SJCRH30 (cell line): ENCODE measurements at regions not wholly inside any gene's neighbourhood (a gene's known extent, or its start where the extent isn't known, plus 50 kb on each side); places are given as distances from the start of the nearest gene placed in this dataset.
A peak's percentile ranks its signal among the peaks of the same experiment; 100 is the strongest.
"Not testable (repeated sequence)": the region's sequence is repeated elsewhere in the genome, so short reads cannot be mapped to it uniquely, and the experiment has no call there.

Experiments
- DNase-seq, 2 experiments: peaks; one replicate each; pipeline ENCODE4 v3.0.0-alpha.2; 2015 to 2020
- H3K27ac ChIP-seq: fragments of 250-450 bp; sonication (Bioruptor Pico); 2 replicates; pipeline ENCODE4 v1.5.1; 2020; ENCODE audit warnings: mild to moderate bottlenecking, moderate library complexity
- H3K27me3 ChIP-seq: fragments of 250-450 bp; sonication (Bioruptor Pico); 2 replicates; pipeline ENCODE4 v1.5.1; 2020; ENCODE audit warnings: mild to moderate bottlenecking, moderate library complexity
- H3K36me3 ChIP-seq: fragments of 250-450 bp; sonication (Bioruptor Pico); 2 replicates; pipeline ENCODE4 v1.5.1; 2020; ENCODE audit warnings: mild to moderate bottlenecking, moderate library complexity
- H3K4me1 ChIP-seq: fragments of 250-450 bp; sonication (Bioruptor Pico); 2 replicates; pipeline ENCODE4 v1.5.1; 2020; ENCODE audit warnings: mild to moderate bottlenecking, moderate library complexity
- H3K4me3 ChIP-seq: fragments of 250-450 bp; sonication (Bioruptor Pico); 2 replicates; pipeline ENCODE4 v1.5.1; 2020; ENCODE audit warnings: mild to moderate bottlenecking, moderate library complexity
- H3K9me3 ChIP-seq: fragments of 250-450 bp; sonication (Bioruptor Pico); replicated peaks from 2 replicates; pipeline ENCODE4 v1.5.1; 2020; ENCODE audit warnings: mild to moderate bottlenecking, moderate library complexity

DNA sequence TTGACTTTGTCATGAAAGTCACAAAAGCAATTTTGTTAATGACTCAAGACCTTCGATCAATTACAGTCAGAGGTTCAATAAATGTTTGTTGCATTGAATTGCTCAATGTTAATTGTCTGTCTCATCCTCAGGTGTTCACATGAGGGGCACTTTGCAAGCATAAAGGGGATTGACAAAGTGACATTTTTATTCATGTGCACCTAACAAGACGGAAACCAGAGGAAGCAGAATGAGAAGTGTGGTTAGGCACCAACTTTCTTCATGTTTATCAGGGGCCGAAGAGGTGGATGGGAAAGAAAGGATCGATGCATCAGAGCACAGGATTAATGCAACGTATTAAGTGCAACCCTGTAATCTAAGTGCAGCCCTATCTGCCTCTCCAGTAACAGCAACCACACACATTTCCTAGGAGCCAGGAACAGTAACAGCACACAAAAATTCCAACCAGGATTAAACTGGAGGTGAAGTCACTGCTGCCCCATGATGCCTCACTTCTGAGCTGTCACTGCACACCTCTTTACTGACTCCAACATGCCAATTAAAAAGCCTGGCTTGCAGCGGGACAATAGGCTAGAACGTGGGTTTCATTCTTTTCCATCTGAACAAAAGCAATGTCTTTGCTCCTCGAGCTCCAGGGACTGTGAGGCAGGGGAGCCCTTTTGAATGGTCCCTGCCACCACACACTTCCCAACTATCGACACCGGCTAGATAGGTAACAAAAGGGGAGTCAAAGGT lies 262.7 kb downstream of the CD83 start:
- Histone ChIP-seq H3K4me3 (no peak overlapping the region), H3K9me3 (no peaks in the 10 kb centered on the region), H3K4me1 (no peaks in the 10 kb centered on the region), H3K27me3 (no peaks in the 10 kb centered on the region), H3K36me3 (no peaks in the 10 kb centered on the region), H3K27ac (no peak overlapping the region)
- no peak for DNase-seq

DNA sequence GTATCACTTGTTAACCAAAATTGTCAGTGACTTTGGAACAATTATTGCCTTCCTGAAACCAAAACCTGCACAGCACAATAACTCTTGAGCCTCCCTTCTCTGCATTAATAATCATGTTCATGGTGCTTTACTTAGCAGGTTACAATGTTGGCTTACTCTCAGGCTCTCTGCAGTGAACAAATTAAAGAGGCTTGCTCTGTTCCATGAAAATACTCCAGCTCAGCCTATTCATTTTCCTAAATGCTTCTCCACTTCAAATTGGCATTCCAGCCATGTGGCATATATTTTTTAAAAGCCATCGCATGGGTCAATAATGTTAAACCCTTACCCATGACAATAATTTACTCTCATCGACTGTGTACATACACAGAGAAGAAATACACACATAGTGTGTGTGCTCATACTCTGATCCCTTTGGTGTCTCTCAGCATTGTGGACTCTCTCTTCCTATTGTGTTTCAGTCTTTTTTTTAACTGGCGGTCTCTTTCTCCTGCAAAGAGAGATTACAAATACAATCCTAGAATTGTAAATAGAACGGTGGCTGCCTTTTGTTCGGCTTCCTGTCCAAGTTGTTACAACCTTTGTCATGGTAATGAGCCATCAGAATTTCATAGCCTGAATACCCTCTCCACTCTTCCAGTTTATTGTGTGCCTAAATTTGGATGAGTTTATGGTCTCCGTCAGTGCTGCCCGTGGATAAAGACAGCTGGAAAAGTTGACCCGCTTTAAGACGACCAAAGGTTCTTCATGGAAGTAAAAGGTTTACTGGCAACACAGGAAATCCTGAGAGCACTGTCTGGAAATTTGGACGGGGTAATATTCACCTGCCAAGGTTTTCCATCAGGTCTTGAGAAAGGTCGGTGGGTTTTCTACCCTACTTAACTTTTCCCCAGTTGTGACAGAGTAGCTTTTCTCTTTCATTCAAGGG lies 263.6 kb downstream of the CD83 start:
- Histone ChIP-seq H3K4me3 (no peak overlapping the region), H3K36me3 (no peaks in the 10 kb centered on the region), H3K27ac (no peak overlapping the region), H3K27me3 (no peaks in the 10 kb centered on the region), H3K4me1 (no peaks in the 10 kb centered on the region), H3K9me3 (no peaks in the 10 kb centered on the region)
- no peak for DNase-seq

DNA sequence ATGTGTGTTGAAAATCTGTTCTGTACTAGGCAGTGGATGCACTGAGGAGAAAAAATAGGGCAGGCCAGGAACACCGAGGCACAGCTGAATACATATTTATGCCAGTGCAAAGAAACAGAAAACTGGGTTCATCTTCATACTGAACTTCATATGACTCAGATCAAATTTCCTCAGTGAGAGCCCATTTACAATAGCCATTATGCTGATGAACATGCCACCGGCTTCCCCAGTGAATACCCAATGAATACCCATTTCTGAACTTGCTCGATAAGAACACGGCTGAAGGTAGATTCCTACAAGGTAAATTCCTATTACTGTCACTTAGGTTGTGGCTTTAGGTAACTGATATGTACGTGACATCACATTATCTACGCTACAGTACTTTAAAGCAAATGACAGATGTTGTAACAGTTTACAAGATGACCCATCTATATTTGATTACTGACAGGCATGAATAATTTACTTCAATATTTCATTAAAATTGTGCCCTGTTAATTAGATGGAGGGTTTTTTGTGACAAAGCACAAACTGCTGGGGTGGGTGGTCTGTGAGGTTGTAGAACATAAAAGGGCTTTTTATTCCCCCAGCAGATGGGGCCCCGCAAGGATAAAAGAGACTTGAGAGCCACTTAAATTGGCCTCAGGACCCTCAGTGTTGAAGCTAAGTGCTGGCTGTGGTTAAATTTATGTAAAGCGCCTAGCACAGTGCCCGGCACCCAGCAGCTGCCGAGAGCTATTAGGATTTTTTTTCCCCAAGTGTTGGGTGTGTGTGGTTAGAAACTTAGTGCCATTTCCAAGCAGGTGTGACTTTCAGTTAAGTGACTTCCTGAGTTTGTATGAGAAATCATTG lies 264.5 kb downstream of the CD83 start:
- no peak overlapping the region for H3K27ac ChIP-seq
- H3K4me3 ChIP-seq = no peak overlapping the region
- H3K4me1 ChIP-seq = no peaks in the 10 kb centered on the region
- H3K9me3 ChIP-seq = no peaks in the 10 kb centered on the region
- DNase-seq = peak in 1 of 2 experiments; percentile 10
- no peaks in the 10 kb centered on the region for H3K36me3 ChIP-seq
- H3K27me3 ChIP-seq = no peaks in the 10 kb centered on the region

DNA sequence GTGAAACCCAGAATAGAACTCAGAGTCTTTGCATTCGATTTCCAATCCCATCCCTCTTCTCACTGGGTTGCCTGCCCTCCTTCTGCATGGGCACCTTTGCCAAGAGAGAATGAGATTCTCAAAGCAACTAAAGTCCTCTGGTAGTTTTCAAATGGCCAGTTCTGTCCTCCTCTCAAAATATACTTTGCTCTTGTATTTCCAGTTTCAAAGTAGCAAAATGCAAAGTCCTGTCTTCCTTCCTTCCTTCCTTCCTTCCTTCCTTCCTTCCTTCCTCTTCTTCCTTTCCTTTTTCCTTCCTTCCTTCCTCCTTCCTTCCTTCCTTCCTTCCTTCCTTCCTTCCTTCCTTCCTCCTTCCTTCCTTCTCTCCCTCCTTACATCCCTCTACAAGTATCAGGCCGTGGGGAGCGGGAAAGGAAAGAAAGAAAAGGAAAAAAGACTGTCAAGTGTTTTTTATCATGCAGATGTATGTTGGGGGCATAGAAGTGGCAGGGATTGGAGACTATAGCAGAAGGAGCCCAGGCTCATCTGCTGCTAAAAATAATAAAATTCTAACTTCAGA lies 265.2 kb downstream of the CD83 start:
- H3K9me3 ChIP-seq = no peaks in the 10 kb centered on the region
- H3K27me3 ChIP-seq = no peaks in the 10 kb centered on the region
- H3K4me3 ChIP-seq = no peak overlapping the region
- no peak overlapping the region for H3K27ac ChIP-seq
- no peaks in the 10 kb centered on the region for H3K4me1 ChIP-seq
- DNase-seq = no peak
- no peaks in the 10 kb centered on the region for H3K36me3 ChIP-seq

DNA sequence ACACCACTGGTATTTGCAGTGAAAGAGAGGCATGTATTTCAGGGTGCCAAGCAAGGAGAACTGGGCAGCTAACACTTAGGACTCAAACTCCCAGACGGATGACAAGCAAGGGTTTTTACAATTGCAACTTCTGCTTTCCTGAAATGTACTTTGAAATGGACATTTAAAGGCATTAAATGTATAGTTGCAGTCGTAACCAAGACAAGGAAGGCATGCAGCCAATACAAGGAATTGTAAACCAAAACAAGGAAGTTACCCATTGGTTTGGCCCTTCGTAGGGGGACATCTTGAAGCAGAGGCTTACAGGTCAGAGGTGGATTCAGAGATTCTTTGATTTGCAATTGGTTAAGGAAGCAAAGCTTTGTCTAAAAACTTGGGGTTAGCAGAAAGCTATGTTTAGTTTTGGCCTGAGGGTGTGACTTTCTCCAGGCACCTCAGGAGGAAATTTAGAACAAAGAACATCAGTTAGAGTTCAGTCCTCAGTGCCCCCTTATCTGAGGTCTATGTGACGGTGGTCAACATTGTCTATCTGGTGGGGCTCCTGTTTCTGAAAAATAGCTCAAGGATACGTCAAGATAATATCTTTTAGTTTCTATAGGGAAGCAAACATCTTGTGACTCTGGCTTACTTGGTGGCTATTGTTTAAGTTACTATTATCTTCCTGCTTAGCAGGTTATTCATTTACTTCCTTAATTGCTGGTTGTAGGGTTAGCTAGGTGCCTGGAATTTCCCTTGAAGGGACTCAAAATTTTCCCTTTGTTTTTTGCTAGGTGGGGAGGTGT lies 266.0 kb downstream of the CD83 start:
- H3K36me3 ChIP-seq = no peaks in the 10 kb centered on the region
- H3K4me1 ChIP-seq = no peaks in the 10 kb centered on the region
- H3K27me3 ChIP-seq = no peaks in the 10 kb centered on the region
- no peak overlapping the region for H3K4me3 ChIP-seq
- H3K9me3 ChIP-seq = no peaks in the 10 kb centered on the region
- H3K27ac ChIP-seq = no peak overlapping the region
- no peak for DNase-seq

DNA sequence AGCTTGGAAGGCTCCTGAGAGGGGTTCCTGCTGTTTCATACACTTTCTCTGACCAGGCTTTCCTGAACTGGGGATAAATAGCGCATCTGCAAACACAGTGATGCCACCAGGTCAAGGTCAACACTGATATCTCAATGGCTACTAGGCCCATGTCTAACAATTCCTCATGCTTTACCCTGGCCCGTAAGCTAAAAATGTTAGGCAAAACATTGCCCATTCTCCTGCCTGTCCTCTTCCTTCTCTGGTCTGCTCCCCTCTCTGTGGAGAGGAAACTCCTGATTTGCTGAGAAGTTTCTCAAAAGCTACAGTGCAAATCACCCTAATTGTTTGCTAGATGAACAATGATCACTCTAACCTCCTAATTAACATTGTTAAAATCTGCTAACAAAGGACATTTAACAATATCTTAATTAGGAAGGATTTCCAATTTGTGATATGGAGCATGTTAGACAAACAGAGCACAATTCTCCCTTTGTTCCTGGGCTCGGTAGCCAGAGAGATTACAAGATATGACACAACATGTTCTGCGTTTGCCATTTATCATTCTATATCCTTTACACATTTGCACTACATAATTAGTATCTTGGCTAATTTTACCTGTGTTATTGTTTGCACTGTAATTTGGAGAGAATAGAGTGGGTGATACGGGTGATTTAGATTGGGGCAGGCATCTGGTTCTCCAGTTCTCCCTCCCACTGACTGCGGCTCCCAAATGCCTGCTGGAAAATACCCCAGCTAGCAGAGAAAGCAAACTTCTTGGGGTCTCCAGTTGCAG lies 266.8 kb downstream of the CD83 start:
- Histone ChIP-seq H3K36me3 (no peaks in the 10 kb centered on the region), H3K4me1 (no peaks in the 10 kb centered on the region)

DNA sequence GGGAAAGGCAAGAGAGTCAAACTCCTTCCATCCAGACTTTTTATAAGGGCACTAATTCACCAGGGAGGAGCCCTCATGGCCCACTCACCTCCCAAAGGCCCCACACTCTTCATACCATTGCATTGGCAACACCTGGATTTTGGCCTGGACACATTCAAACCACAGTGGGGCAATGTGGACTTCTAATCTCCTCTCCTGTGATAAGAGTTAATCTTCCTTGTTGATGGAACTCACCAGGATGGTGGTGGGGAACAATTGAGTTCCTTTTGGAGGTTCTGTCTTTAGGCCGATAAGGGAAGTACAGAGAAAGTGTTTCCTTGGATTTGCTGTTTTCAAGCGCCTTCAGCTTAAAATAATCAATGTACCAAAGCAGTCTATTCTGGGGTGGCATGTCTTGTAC lies 268.7 kb downstream of the CD83 start:
- DNase-seq = no peak
- no peak overlapping the region for H3K27ac ChIP-seq

More for the DNA sequence above, 266.8 kb downstream of the CD83 start:
- H3K27ac ChIP-seq = no peak overlapping the region
- H3K9me3 ChIP-seq = no peaks in the 10 kb centered on the region
- DNase-seq = no peak
- no peaks in the 10 kb centered on the region for H3K27me3 ChIP-seq
- no peak overlapping the region for H3K4me3 ChIP-seq

DNA sequence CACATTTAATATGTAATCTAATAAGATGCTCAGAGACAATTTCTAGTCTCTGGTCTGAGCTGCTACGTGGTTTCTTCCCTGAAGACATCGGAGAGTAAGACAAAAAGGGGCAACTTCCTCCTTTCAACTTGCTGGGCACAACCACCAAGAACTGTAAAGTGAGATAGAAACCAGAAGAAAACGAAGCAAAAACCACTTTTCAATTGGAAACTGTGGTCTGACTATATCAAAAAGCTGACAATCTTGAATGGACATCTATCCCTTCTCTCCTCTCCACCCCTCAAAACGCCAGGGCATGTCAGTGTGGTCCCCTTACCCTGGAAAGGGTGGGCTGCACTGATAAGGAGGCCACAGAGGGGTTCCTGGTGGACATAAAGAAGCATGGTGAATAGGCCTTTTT lies 269.1 kb downstream of the CD83 start:
- Histone ChIP-seq H3K4me3 (no peak overlapping the region), H3K36me3 (no peaks in the 10 kb centered on the region), H3K27me3 (no peaks in the 10 kb centered on the region), H3K4me1 (no peaks in the 10 kb centered on the region), H3K9me3 (no peaks in the 10 kb centered on the region), H3K27ac (no peak overlapping the region)
- no peak for DNase-seq

More for the DNA sequence above, 268.7 kb downstream of the CD83 start:
- Histone ChIP-seq H3K36me3 (no peaks in the 10 kb centered on the region), H3K9me3 (no peaks in the 10 kb centered on the region), H3K4me1 (no peaks in the 10 kb centered on the region), H3K27me3 (no peaks in the 10 kb centered on the region), H3K4me3 (no peak overlapping the region)

DNA sequence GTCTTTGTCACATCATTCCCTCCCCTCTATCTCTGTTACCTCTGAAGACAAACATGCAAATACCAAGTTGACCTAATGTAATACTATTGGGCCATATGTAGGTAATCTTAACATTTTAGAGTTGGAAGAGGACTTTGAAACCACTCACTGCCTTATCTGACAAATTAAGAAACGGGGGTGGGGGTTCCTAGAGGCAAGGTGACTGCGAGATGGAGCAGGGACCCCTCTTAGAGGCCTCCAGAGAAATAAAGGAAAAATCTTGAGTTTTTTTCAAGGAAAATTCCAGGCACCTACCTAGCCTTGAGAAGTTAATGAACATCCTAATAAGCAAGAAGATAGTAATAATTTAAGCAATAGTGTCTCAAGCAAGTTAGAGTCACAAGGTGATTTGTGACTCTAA lies 270.8 kb downstream of the CD83 start:
- DNase-seq = no peak
- no peak overlapping the region for H3K27ac ChIP-seq
- no peaks in the 10 kb centered on the region for H3K9me3 ChIP-seq
- no peaks in the 10 kb centered on the region for H3K27me3 ChIP-seq
- H3K4me3 ChIP-seq = no peak overlapping the region
- no peaks in the 10 kb centered on the region for H3K4me1 ChIP-seq
- no peaks in the 10 kb centered on the region for H3K36me3 ChIP-seq

DNA sequence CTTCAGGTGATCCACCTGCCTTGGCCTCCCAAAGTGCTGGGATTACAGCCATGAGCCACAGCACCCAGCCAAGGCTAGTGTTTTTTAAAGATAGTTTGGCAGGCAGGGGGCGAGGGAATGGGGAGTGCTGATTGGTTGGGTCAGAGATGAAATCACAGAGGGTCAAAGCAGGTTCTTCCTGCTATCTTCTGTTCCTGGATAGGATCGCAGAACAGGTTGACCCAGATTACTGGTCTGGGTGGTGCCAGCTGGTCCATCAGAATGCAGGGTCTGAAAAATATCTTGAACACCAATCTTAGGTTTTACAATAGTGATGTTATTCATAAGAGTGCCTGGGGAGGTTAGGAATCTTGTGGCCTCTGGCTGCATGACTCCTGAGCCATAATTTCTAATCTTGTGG lies 272.2 kb downstream of the CD83 start:
- DNase-seq, H3K9me3 ChIP-seq, H3K36me3 ChIP-seq, H3K4me1 ChIP-seq, H3K27me3 ChIP-seq, H3K27ac ChIP-seq, H3K4me3 ChIP-seq: not testable (repeated sequence)

DNA sequence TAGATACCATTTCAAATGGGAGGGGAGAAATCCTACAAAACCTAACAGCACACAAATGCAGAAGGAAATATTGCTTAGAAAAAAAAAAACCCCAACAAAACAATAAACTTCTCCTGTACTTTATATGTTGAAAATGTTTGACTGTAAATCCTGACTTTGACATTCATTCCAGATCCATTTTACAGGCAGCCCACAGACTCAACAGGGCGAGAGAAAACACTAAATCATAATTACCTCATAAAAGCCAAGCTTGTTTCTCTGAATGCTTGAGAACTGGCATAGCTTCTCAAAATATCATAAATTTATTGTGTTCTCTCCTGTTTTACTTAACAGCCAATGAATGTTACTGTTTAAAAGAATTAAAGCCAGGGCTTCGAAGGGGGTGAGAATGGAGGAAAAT lies 273.2 kb downstream of the CD83 start:
- DNase-seq = no peak
- Histone ChIP-seq H3K27me3 (no peaks in the 10 kb centered on the region), H3K27ac (no peak overlapping the region), H3K4me1 (no peaks in the 10 kb centered on the region), H3K4me3 (no peak overlapping the region), H3K36me3 (no peaks in the 10 kb centered on the region), H3K9me3 (no peaks in the 10 kb centered on the region)

DNA sequence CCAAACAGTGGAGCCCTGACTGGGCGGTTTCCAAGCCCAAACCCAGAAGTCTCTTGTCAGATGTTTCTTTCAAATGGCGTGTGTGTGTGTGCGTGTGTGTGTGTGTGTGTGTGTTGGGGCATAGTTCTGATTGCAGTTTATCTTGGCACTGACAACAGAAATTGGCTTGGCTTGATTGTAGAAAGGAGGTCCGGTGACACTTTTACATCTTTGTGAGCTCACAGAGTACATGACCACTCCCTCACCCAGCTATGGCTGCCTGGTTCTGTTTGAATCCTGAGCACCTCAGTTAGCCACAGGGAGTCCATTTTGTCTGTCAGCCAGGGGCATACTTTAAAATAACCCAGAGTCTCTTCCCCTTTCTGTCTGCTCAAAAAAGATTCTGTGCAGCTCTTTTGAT lies 276.3 kb downstream of the CD83 start:
- Histone ChIP-seq H3K4me3 (no peak overlapping the region), H3K27ac (no peak overlapping the region), H3K9me3 (no peaks in the 10 kb centered on the region), H3K4me1 (no peaks in the 10 kb centered on the region), H3K27me3 (no peaks in the 10 kb centered on the region), H3K36me3 (no peaks in the 10 kb centered on the region)
- no peak for DNase-seq

DNA sequence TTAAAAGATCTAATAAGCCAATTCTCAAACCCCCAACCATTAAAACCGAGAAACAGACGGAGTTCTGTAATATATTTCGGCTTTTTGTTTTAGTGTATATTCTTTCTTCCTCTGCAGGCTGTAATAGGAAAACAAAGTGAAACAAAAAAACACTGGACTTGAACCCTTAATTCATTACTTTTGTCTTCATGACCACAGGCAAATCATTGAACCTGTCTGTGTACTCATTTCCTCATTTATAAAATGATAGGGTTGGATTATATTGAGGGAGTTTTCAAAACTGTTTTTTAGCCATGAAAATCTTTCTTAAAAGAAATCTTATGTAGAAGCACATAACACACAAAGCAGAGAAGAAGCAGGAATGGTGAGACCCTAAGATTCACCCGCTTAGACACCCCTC lies 278.8 kb downstream of the CD83 start:
- H3K36me3 ChIP-seq = no peaks in the 10 kb centered on the region
- no peak overlapping the region for H3K4me3 ChIP-seq
- H3K9me3 ChIP-seq = no peaks in the 10 kb centered on the region
- no peak for DNase-seq
- no peak overlapping the region for H3K27ac ChIP-seq
- no peaks in the 10 kb centered on the region for H3K4me1 ChIP-seq
- H3K27me3 ChIP-seq = no peaks in the 10 kb centered on the region
